DOHH2 (cell line): ENCODE measurements at regions not wholly inside any gene's neighbourhood (a gene's known extent, or its start where the extent isn't known, plus 50 kb on each side); places are given as distances from the start of the nearest gene placed in this dataset.

Experiments
- EZH2phosphoT487 ChIP-seq: fragments of 200-600 bp; sonication (generic); IDR thresholded peaks from 2 replicates; pipeline ENCODE4 v1.6.1; 2017; ENCODE audit warnings: borderline replicate concordance, mild to moderate bottlenecking, antibody characterized with exemption, low read length, moderate library complexity, mixed read lengths
- TF ChIP-seq, protein P1 (sequence below): fragments of 200-600 bp; sonication (generic); IDR thresholded peaks from one replicate; pipeline ENCODE4 v1.5.1; 2014; ENCODE audit warnings: antibody characterized with exemption, mild to moderate bottlenecking, low read depth, low read length; ENCODE audit not compliant: poor library complexity, severe bottlenecking

DNA sequence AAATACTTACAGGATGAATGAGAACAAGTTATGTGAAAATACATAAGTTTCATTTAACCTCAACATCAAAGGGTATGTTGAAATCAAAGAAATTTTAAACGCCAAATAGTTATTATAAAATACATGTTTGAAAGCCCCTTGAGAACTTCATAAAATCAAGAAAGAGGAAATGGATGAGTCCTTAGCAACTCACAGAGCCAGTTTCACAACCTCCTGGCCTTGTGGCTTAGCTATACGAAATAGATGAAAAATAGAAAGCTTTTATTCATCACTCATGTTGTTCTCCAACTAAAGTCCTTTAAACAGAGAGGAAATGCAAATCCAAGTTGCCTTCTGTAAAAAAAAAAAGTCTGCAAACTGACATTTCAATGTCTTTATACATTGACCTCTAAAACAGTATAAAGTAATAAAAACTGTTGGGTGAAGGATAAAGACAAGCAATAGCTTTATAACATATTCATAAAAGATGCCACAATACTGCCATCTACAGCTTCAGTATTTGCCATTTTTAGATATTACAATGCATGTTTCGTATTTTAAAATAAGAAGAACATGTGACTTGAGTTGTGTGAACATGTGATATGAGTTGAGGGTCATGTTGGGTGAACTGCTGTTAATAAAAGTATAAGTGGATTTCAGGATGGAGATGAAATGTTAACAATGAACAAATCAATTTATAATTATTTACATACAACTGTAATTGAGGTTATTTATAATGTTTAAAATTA, 847.8 kb downstream of the MRPL39 start:
- TF ChIP-seq, protein P1, sequence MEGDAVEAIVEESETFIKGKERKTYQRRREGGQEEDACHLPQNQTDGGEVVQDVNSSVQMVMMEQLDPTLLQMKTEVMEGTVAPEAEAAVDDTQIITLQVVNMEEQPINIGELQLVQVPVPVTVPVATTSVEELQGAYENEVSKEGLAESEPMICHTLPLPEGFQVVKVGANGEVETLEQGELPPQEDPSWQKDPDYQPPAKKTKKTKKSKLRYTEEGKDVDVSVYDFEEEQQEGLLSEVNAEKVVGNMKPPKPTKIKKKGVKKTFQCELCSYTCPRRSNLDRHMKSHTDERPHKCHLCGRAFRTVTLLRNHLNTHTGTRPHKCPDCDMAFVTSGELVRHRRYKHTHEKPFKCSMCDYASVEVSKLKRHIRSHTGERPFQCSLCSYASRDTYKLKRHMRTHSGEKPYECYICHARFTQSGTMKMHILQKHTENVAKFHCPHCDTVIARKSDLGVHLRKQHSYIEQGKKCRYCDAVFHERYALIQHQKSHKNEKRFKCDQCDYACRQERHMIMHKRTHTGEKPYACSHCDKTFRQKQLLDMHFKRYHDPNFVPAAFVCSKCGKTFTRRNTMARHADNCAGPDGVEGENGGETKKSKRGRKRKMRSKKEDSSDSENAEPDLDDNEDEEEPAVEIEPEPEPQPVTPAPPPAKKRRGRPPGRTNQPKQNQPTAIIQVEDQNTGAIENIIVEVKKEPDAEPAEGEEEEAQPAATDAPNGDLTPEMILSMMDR = no peak
- TF ChIP-seq EZH2phosphoT487 = no peak
